ENCODE measurements at regions not wholly inside any gene's neighbourhood (a gene's known extent, or its start where the extent isn't known, plus 50 kb on each side); places are given as distances from the start of the nearest gene placed in this dataset.

GRCh38 chr18:28607991-28608390 is 431.1 kb upstream of the CDH2 start:
- Histone ChIP-seq H3K36me3 (ENCODE audit: control insufficient read depth in 2 of 2, insufficient read depth in 1 of 2, low read length in 2 of 2) (no peaks in the 10 kb centered on the region), H3K4me3 (ENCODE audit: low read depth, low read length) (no peak overlapping the region), H3K4me1 (ENCODE audit: control insufficient read depth, insufficient read depth, low read length) (no peaks in the 10 kb centered on the region), H3K9me3 (ENCODE audit: control insufficient read depth, insufficient read depth, low read depth, low read length) (no peaks in the 10 kb centered on the region), H3K27ac (ENCODE audit: extremely low read depth, low read depth, low read length) (no peak overlapping the region)
- POLR2A ChIA-PET = no interaction called here
- CTCF ChIA-PET = no interaction called here
- no peak for TF ChIP-seq YY1 (tag by site-specific recombination; IDR thresholded peaks at IDR 0.05)
- no peak for TF ChIP-seq ZNF146 (tag by site-specific recombination; IDR thresholded peaks at IDR 0.05)
- TF ChIP-seq ZNF596 (tag by site-specific recombination; IDR thresholded peaks at IDR 0.05) = no peak

- no peaks in the 10 kb centered on the region for H3K36me3 ChIP-seq (ENCODE audit: control insufficient read depth in 2 of 2, insufficient read depth in 1 of 2, low read length in 2 of 2)
- H3K9me3 ChIP-seq (ENCODE audit: control insufficient read depth, insufficient read depth, low read depth, low read length) = no peaks in the 10 kb centered on the region
- TF ChIP-seq ZNF76 (tag by site-specific recombination; IDR thresholded peaks at IDR 0.05; ENCODE audit: borderline replicate concordance, low read depth) (no peak), YY2 (tag by site-specific recombination; IDR thresholded peaks at IDR 0.05) (no peak), HOXD13 (CRISPR knock-in tag; IDR thresholded peaks at IDR 0.05; ENCODE audit: borderline replicate concordance) (no peak), ZNF639 (tag by site-specific recombination; IDR thresholded peaks at IDR 0.05) (no peak), ZNF692 (tag by site-specific recombination; IDR thresholded peaks at IDR 0.05) (no peak), REST (tag by site-specific recombination; IDR thresholded peaks at IDR 0.05) (no peak), ZNF704 (tag by site-specific recombination; IDR thresholded peaks at IDR 0.05) (no peak), ZNF433 (tag by site-specific recombination; IDR thresholded peaks at IDR 0.05; ENCODE audit: low read depth) (no peak), GFI1B (tag by site-specific recombination; IDR thresholded peaks at IDR 0.05) (no peak), ZNF530 (tag by site-specific recombination; IDR thresholded peaks at IDR 0.05; ENCODE audit: low read depth) (no peak), ZNF140 (tag by site-specific recombination; IDR thresholded peaks at IDR 0.05) (no peak), KLF17 (tag by site-specific recombination; IDR thresholded peaks at IDR 0.05) (no peak), ZNF571 (tag by site-specific recombination; IDR thresholded peaks at IDR 0.05) (no peak)
- TF ChIP-seq, protein P1, sequence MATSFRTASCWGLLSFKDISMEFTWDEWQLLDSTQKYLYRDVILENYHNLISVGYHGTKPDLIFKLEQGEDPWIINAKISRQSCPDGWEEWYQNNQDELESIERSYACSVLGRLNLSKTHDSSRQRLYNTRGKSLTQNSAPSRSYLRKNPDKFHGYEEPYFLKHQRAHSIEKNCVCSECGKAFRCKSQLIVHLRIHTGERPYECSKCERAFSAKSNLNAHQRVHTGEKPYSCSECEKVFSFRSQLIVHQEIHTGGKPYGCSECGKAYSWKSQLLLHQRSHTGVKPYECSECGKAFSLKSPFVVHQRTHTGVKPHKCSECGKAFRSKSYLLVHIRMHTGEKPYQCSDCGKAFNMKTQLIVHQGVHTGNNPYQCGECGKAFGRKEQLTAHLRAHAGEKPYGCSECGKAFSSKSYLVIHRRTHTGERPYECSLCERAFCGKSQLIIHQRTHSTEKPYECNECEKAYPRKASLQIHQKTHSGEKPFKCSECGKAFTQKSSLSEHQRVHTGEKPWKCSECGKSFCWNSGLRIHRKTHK (tag by site-specific recombination; IDR thresholded peaks at IDR 0.05) = no peak
- TF ChIP-seq, protein P2, sequence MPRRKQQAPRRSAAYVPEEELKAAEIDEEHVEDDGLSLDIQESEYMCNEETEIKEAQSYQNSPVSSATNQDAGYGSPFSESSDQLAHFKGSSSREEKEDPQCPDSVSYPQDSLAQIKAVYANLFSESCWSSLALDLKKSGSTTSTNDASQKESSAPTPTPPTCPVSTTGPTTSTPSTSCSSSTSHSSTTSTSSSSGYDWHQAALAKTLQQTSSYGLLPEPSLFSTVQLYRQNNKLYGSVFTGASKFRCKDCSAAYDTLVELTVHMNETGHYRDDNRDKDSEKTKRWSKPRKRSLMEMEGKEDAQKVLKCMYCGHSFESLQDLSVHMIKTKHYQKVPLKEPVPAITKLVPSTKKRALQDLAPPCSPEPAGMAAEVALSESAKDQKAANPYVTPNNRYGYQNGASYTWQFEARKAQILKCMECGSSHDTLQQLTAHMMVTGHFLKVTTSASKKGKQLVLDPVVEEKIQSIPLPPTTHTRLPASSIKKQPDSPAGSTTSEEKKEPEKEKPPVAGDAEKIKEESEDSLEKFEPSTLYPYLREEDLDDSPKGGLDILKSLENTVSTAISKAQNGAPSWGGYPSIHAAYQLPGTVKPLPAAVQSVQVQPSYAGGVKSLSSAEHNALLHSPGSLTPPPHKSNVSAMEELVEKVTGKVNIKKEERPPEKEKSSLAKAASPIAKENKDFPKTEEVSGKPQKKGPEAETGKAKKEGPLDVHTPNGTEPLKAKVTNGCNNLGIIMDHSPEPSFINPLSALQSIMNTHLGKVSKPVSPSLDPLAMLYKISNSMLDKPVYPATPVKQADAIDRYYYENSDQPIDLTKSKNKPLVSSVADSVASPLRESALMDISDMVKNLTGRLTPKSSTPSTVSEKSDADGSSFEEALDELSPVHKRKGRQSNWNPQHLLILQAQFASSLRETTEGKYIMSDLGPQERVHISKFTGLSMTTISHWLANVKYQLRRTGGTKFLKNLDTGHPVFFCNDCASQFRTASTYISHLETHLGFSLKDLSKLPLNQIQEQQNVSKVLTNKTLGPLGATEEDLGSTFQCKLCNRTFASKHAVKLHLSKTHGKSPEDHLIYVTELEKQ (tag by site-specific recombination; IDR thresholded peaks at IDR 0.05; ENCODE audit: borderline replicate concordance) = no peak
- TF ChIP-seq, protein P3, sequence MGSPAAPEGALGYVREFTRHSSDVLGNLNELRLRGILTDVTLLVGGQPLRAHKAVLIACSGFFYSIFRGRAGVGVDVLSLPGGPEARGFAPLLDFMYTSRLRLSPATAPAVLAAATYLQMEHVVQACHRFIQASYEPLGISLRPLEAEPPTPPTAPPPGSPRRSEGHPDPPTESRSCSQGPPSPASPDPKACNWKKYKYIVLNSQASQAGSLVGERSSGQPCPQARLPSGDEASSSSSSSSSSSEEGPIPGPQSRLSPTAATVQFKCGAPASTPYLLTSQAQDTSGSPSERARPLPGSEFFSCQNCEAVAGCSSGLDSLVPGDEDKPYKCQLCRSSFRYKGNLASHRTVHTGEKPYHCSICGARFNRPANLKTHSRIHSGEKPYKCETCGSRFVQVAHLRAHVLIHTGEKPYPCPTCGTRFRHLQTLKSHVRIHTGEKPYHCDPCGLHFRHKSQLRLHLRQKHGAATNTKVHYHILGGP (tag by site-specific recombination; IDR thresholded peaks at IDR 0.05) = no peak
- ChIA-PET POLR2A (no interaction called here), CTCF (no interaction called here)
- H3K27ac ChIP-seq (ENCODE audit: extremely low read depth, low read depth, low read length) = no peak overlapping the region
- H3K4me3 ChIP-seq (ENCODE audit: low read depth, low read length) = no peak overlapping the region
- no peaks in the 10 kb centered on the region for H3K4me1 ChIP-seq (ENCODE audit: control insufficient read depth, insufficient read depth, low read length)
These were observed 429.8 kb upstream of the CDH2 start for GRCh38 chr18:28606686-28607085.
